ENCODE measurements at regions not wholly inside any gene's neighbourhood (a gene's known extent, or its start where the extent isn't known, plus 50 kb on each side); places are given as distances from the start of the nearest gene placed in this dataset.

- Histone ChIP-seq H3K27me3 (replicated peaks in 1 of 4; ENCODE audit: control extremely low read depth in 1 of 4, control insufficient read depth in 3 of 4, insufficient read depth in 4 of 4, low read length in 3 of 4) (no peaks in the 10 kb centered on the region), H3K9ac (ENCODE audit: low read length) (no peak overlapping the region), H4K20me1 (ENCODE audit: control insufficient read depth, insufficient read depth, low read length, poor library complexity, severe bottlenecking) (no peaks in the 10 kb centered on the region), H3K4me3 (ENCODE audit: control extremely low read depth in 1 of 5, extremely low read depth in 1 of 5, insufficient read depth in 1 of 5, low read depth in 2 of 5, low read length in 4 of 5) (no peak overlapping the region), H3K9me3 (ENCODE audit: control extremely low read depth in 1 of 3, control insufficient read depth in 2 of 3, insufficient read depth in 1 of 3, low read length in 2 of 3) (no peaks in the 10 kb centered on the region), H3K4me1 (ENCODE audit: control insufficient read depth in 2 of 2, insufficient read depth in 2 of 2, low read length in 2 of 2) (no peaks in the 10 kb centered on the region), H3K27ac (ENCODE audit: low read length in 2 of 2) (no peak overlapping the region), H2AFZ (ENCODE audit: insufficient read depth, low read depth, low read length, poor library complexity, severe bottlenecking) (no peak overlapping the region), H3K4me2 (replicated peaks; ENCODE audit: low read depth, low read length, poor library complexity, severe bottlenecking) (no peak overlapping the region), H3K36me3 (replicated peaks in 1 of 2; ENCODE audit: control extremely low read depth in 1 of 2, control insufficient read depth in 1 of 2, extremely low read depth in 1 of 2, insufficient read depth in 2 of 2, low read length in 1 of 2) (no peaks in the 10 kb centered on the region), H3K79me2 (ENCODE audit: control insufficient read depth, insufficient read depth, low read length) (no peaks in the 10 kb centered on the region)
- TF ChIP-seq EZH2 (IDR thresholded peaks at IDR 0.05; ENCODE audit: borderline replicate concordance, insufficient read depth, low read depth, low read length, poor library complexity, severe bottlenecking) (no peak), CTCF (IDR thresholded peaks at IDR 0.05) (no peak)
- WGBS (ENCODE audit: insufficient coverage): 100% methylated on average over 1 of the region's 1 CpG
- ChIA-PET POLR2A (no interaction called here), CTCF (no interaction called here)
- Mint-ChIP-seq H3K27ac (no peak overlapping the region), H3K4me1 (no peaks in the 10 kb centered on the region), H3K9me3 (ENCODE audit: insufficient read depth) (no peaks in the 10 kb centered on the region), H3K4me3 (no peak overlapping the region), H3K27me3 (no peaks in the 10 kb centered on the region)
- intact Hi-C loops (cut with micrococcal nuclease): no loop called here
- DNase-seq: no peak
- no peak for ATAC-seq (ENCODE audit: low read depth)
These were observed 103.1 kb upstream of the UNC13C start for GRCh38 chr15:53875139-53875538.

GRCh38 chr15:53872410-53872809 lies 105.8 kb upstream of the UNC13C start:
- H2AFZ ChIP-seq (ENCODE audit: insufficient read depth, low read depth, low read length, poor library complexity, severe bottlenecking): no peak overlapping the region
- TF ChIP-seq EZH2 (IDR thresholded peaks at IDR 0.05; ENCODE audit: borderline replicate concordance, insufficient read depth, low read depth, low read length, poor library complexity, severe bottlenecking): no peak
- TF ChIP-seq CTCF (IDR thresholded peaks at IDR 0.05): no peak

More at GRCh38 chr15:53872410-53872809, 105.8 kb upstream of the UNC13C start:
- Mint-ChIP-seq H3K27ac (no peak overlapping the region), H3K9me3 (ENCODE audit: insufficient read depth) (no peaks in the 10 kb centered on the region), H3K4me1 (no peaks in the 10 kb centered on the region), H3K27me3 (no peaks in the 10 kb centered on the region), H3K4me3 (no peak overlapping the region)
- H3K36me3 ChIP-seq (replicated peaks in 1 of 2; ENCODE audit: control extremely low read depth in 1 of 2, control insufficient read depth in 1 of 2, extremely low read depth in 1 of 2, insufficient read depth in 2 of 2, low read length in 1 of 2): no peaks in the 10 kb centered on the region
- WGBS (ENCODE audit: insufficient coverage): no CpG with 5 or more reads among the region's 2 CpGs
- no peak overlapping the region for H3K4me2 ChIP-seq (replicated peaks; ENCODE audit: low read depth, low read length, poor library complexity, severe bottlenecking)
- ATAC-seq (ENCODE audit: low read depth) (no peak), DNase-seq (no peak)
- H3K27ac ChIP-seq (ENCODE audit: low read length in 2 of 2): no peak overlapping the region
- intact Hi-C loops (cut with micrococcal nuclease): no loop called here
- no peaks in the 10 kb centered on the region for H3K4me1 ChIP-seq (ENCODE audit: control insufficient read depth in 2 of 2, insufficient read depth in 2 of 2, low read length in 2 of 2)
- H3K27me3 ChIP-seq (replicated peaks in 1 of 4; ENCODE audit: control extremely low read depth in 1 of 4, control insufficient read depth in 3 of 4, insufficient read depth in 4 of 4, low read length in 3 of 4): no peaks in the 10 kb centered on the region
- peaks cover 0 to 4% (median 0%) of the 10 kb centered on the region in 3 donors for H3K9me3 ChIP-seq (ENCODE audit: control extremely low read depth in 1 of 3, control insufficient read depth in 2 of 3, insufficient read depth in 1 of 3, low read length in 2 of 3)
- ChIA-PET CTCF (no interaction called here), POLR2A (no interaction called here)
- H3K79me2 ChIP-seq (ENCODE audit: control insufficient read depth, insufficient read depth, low read length): no peaks in the 10 kb centered on the region
- no peaks in the 10 kb centered on the region for H4K20me1 ChIP-seq (ENCODE audit: control insufficient read depth, insufficient read depth, low read length, poor library complexity, severe bottlenecking)
- H3K4me3 ChIP-seq (ENCODE audit: control extremely low read depth in 1 of 5, extremely low read depth in 1 of 5, insufficient read depth in 1 of 5, low read depth in 2 of 5, low read length in 4 of 5): no peak overlapping the region
- H3K9ac ChIP-seq (ENCODE audit: low read length): no peak overlapping the region
